HCT116 (cell line): ENCODE measurements at regions not wholly inside any gene's neighbourhood (a gene's known extent, or its start where the extent isn't known, plus 50 kb on each side); places are given as distances from the start of the nearest gene placed in this dataset.

Experiments used
- ATAC-seq: fragments of 200-7000 bp; cut with Tn5 transposase; 2 replicates; pipeline ENCODE4 v1.9.1; 2020; ENCODE audit warnings: mild to moderate bottlenecking, moderate library complexity
- BruUV-seq: library from RNA; stranded (reverse); fragments of 400-500 nt; replicated peaks from 2 replicates; lab custom pipeline; 2021; lab: Mats Ljungman, UMichigan
- CTCF ChIA-PET: fragments of 300-600 bp; sonication (Branson Sonifier 250); formaldehyde crosslinking; loops from one replicate; lab custom pipeline; 2021; ENCODE audit warnings: antibody characterized with exemption; lab: Charles Lee
- POLR2A ChIA-PET: fragments of 300-600, 350-600 bp; sonication (Branson Sonifier 250); formaldehyde crosslinking; loops from one replicate; lab custom pipeline; 2021; ENCODE audit warnings: antibody characterized with exemption; lab: Charles Lee
- RAD21 ChIA-PET, 2 experiments: fragments of 300-600 bp; sonication (Branson Sonifier 250); formaldehyde crosslinking; loops; one replicate each; lab custom pipeline; 2023; ENCODE audit warnings: low total read pairs in 2 of 2; ENCODE audit not compliant: uncharacterized antibody in 2 of 2, unreplicated experiment in 2 of 2, low non-redundant PET in 1 of 2; lab: Charles Lee
- DNase-seq: peaks from one replicate; pipeline ENCODE4 v3.0.0-alpha.2; 2010; ENCODE audit warnings: low read depth, low spot score
- H2AFZ ChIP-seq: fragments of 200-600 bp; shearing (Covaris generic), sonication (generic); 2 replicates; pipeline ENCODE4 v1.6.1; 2017; ENCODE audit warnings: low read depth, mixed run types, mixed read lengths, antibody characterized with exemption, low read length; ENCODE audit not compliant: poor library complexity, severe bottlenecking
- H3K27ac ChIP-seq: 2 replicates; pipeline ENCODE4 v1.5.1; 2012; ENCODE audit warnings: low read depth, low read length
- H3K27me3 ChIP-seq: fragments of 200-600 bp; sonication (generic); 2 replicates; pipeline ENCODE4 v1.6.1; 2016; ENCODE audit warnings: mixed run types, low read length, mixed read lengths; ENCODE audit not compliant: insufficient read depth
- H3K36me3 ChIP-seq, 2 experiments: fragments of 200-500 bp in 1 of 2; fragments of 200-600 bp in 1 of 2; sonication (Bioruptor generic) in 1 of 2; sonication (generic) in 1 of 2; 2 replicates each; pipeline versions ENCODE4 v1.5.1 to v1.6.1; 2014 to 2016; ENCODE audit warnings: low read length in 2 of 2, inconsistent platforms in 1 of 2, mixed read lengths in 1 of 2, mixed run types in 1 of 2; ENCODE audit not compliant: insufficient read depth in 2 of 2, control insufficient read depth in 1 of 2
- H3K4me1 ChIP-seq, 2 experiments: fragments of 200-600 bp in 1 of 2; sonication (generic) in 1 of 2; 2 replicates each; pipeline versions ENCODE4 v1.5.1 to v1.6.1; 2012 to 2017; ENCODE audit warnings: low read length in 2 of 2, inconsistent platforms in 1 of 2, mild to moderate bottlenecking in 1 of 2, mixed read lengths in 1 of 2, mixed run types in 1 of 2, moderate library complexity in 1 of 2; ENCODE audit not compliant: insufficient read depth in 2 of 2, control insufficient read depth in 1 of 2
- H3K4me2 ChIP-seq: fragments of 200-600 bp; sonication (generic); 2 replicates; pipeline ENCODE4 v1.6.1; 2017; ENCODE audit warnings: mixed run types, low read length, mixed read lengths
- H3K4me3 ChIP-seq, 2 experiments: fragments of 200-600 bp in 1 of 2; sonication (generic) in 1 of 2; replicated peaks in 1 of 2; 2 replicates each; pipeline ENCODE4 v1.5.1; 2011 to 2016; ENCODE audit warnings: low read length in 2 of 2, control low read depth in 1 of 2, low read depth in 1 of 2, mild to moderate bottlenecking in 1 of 2, mixed read lengths in 1 of 2, mixed run types in 1 of 2
- H3K79me2 ChIP-seq: fragments of 200-600 bp; sonication (generic); 2 replicates; pipeline ENCODE4 v1.6.1; 2017; ENCODE audit warnings: mild to moderate bottlenecking, mixed run types, low read length, moderate library complexity, mixed read lengths; ENCODE audit not compliant: insufficient read depth
- H3K9ac ChIP-seq: fragments of 200-600 bp; sonication (generic); 2 replicates; pipeline ENCODE4 v1.6.1; 2016; ENCODE audit warnings: low read length, mixed read lengths
- H3K9me2 ChIP-seq: fragments of 200-600 bp; sonication (generic), shearing (Covaris generic); 2 replicates; pipeline ENCODE4 v1.6.1; 2017; ENCODE audit warnings: mixed run types, mild to moderate bottlenecking, moderate library complexity; ENCODE audit not compliant: insufficient read depth
- H3K9me3 ChIP-seq, 2 experiments: fragments of 200-500 bp in 1 of 2; fragments of 200-600 bp in 1 of 2; sonication (Bioruptor generic) in 1 of 2; sonication (generic) in 1 of 2; 2 replicates each; pipeline ENCODE4 v1.6.1; 2014 to 2017; ENCODE audit warnings: low read length in 2 of 2, mixed read lengths in 2 of 2, inconsistent platforms in 1 of 2, low read depth in 1 of 2, mild to moderate bottlenecking in 1 of 2, mixed run types in 1 of 2, moderate library complexity in 1 of 2; ENCODE audit not compliant: control insufficient read depth in 1 of 2, insufficient read depth in 1 of 2
- H4K20me1 ChIP-seq: fragments of 200-600 bp; sonication (generic), shearing (Covaris generic); 2 replicates; pipeline ENCODE4 v1.6.1; 2017; ENCODE audit warnings: mixed run types, mild to moderate bottlenecking, moderate library complexity; ENCODE audit not compliant: insufficient read depth
- CBX3 ChIP-seq: IDR thresholded peaks from 2 replicates; pipeline ENCODE4 v1.6.1; 2012; ENCODE audit warnings: low read depth
- CEBPB ChIP-seq: IDR thresholded peaks from 2 replicates; pipeline ENCODE4 v1.6.1; 2012; ENCODE audit warnings: low read depth
- CTCF ChIP-seq, 3 experiments: fragments of 200-600 bp in 1 of 3; sonication (generic) in 1 of 3; IDR thresholded peaks in 2 of 3; conservative IDR thresholded peaks in 1 of 3; 2 replicates each; pipeline ENCODE4 v1.5.1; 2012 to 2017; ENCODE audit warnings: low read depth in 2 of 3, low read length in 2 of 3, antibody characterized with exemption in 1 of 3, borderline replicate concordance in 1 of 3, control low read depth in 1 of 3, mild to moderate bottlenecking in 1 of 3, mixed read lengths in 1 of 3, mixed run types in 1 of 3, moderate library complexity in 1 of 3; ENCODE audit not compliant: insufficient read depth in 1 of 3
- EZH2 ChIP-seq: fragments of 200-600 bp; sonication (generic); IDR thresholded peaks from 2 replicates; pipeline ENCODE4 v1.6.1; 2017; ENCODE audit warnings: antibody characterized with exemption, mixed run types
- EZH2phosphoT487 ChIP-seq: fragments of 200-600 bp; IDR thresholded peaks from 2 replicates; pipeline ENCODE4 v1.6.1; 2018; ENCODE audit warnings: antibody characterized with exemption, borderline replicate concordance
- POLR2A ChIP-seq: IDR thresholded peaks from 2 replicates; pipeline ENCODE4 v1.7.0; 2011; ENCODE audit warnings: borderline replicate concordance; ENCODE audit not compliant: insufficient read depth, insufficient read length; ENCODE audit errors: extremely low read depth
- POLR2AphosphoS5 ChIP-seq: IDR thresholded peaks from 2 replicates; pipeline ENCODE4 v1.6.1; 2011; ENCODE audit warnings: mild to moderate bottlenecking, low read depth, low read length, moderate library complexity
- RAD21 ChIP-seq: IDR thresholded peaks from 2 replicates; pipeline ENCODE4 v1.6.1; 2012; ENCODE audit warnings: low read depth, mild to moderate bottlenecking
- SIN3A ChIP-seq: IDR thresholded peaks from 2 replicates; pipeline ENCODE4 v1.6.1; 2012; ENCODE audit warnings: low read depth
- SRF ChIP-seq: IDR thresholded peaks from 2 replicates; pipeline ENCODE4 v1.6.1; 2012; ENCODE audit warnings: low read depth
- TCF7L2 ChIP-seq: IDR thresholded peaks from 2 replicates; pipeline ENCODE4 v1.7.0; 2011; ENCODE audit warnings: borderline replicate concordance, inconsistent platforms; ENCODE audit not compliant: insufficient read depth, insufficient read length; ENCODE audit errors: extremely low read depth
- YY1 ChIP-seq: IDR thresholded peaks from 2 replicates; pipeline ENCODE4 v1.6.1; 2011; ENCODE audit warnings: low read length, low read depth, moderate library complexity, mild to moderate bottlenecking; ENCODE audit not compliant: insufficient replicate concordance; ENCODE audit errors: extremely low read depth
- ZBTB33 ChIP-seq: IDR thresholded peaks from 2 replicates; pipeline ENCODE4 v1.6.1; 2011; ENCODE audit warnings: mild to moderate bottlenecking, low read length, moderate library complexity; ENCODE audit not compliant: insufficient replicate concordance; ENCODE audit errors: extremely low read depth
- ZFX ChIP-seq: fragments of 450-650 bp; IDR thresholded peaks from 2 replicates; pipeline ENCODE4 v1.6.1; 2017
- ZNF274 ChIP-seq: fragments of 200-500 bp; sonication (Bioruptor generic); IDR thresholded peaks from 2 replicates; pipeline ENCODE4 v1.6.1; 2014; ENCODE audit warnings: mild to moderate bottlenecking, low read depth, low read length, inconsistent platforms
- intact Hi-C: fragments of 100-400 bp; cut with micrococcal nuclease; formaldehyde crosslinking; loops from 2 replicates; pipeline ENCODE4 v1.10.0; 2022

DNA sequence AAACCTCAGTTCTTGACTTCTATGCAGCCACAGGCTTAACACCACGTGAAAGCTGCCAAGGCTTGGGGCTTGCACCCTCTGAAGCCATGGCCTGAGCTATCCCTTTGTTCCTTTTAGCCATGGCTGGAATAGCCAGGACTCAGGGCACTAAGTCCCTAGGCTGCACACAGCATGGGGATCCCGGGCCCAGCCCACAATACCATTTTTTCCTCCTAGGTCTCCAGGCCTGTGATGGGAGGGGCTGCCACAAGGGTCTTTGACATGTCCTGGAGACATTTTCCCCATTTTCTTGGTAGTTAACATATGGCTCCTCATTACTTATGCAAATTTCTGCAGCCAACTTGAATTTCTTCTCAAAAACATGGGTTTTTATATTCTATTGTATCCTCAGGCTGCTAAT lies 619.1 kb downstream of the NYAP2 start:
- DNase-seq (no peak), ATAC-seq (no peak)
- ChIA-PET POLR2A (no interaction called here), CTCF (no interaction called here), RAD21 (no interaction called here)
- Histone ChIP-seq H3K79me2 (no peaks in the 10 kb centered on the region), H3K4me1 (peaks cover 5% of the 10 kb centered on the region in 2 experiments; a peak in 3 of 4 replicates), H3K9ac (no peak overlapping the region), H2AFZ (no peak overlapping the region), H4K20me1 (no peaks in the 10 kb centered on the region), H3K27me3 (no peaks in the 10 kb centered on the region), H3K4me2 (no peak overlapping the region), H3K9me2 (no peaks in the 10 kb centered on the region; the same call in 1 of the 2 replicates), H3K36me3 (no peaks in the 10 kb centered on the region; a peak in 1 of 4 replicates), H3K4me3 (no peak overlapping the region), H3K9me3 (peaks cover 0 to 7% of the 10 kb centered on the region in 2 experiments; a peak in 1 of 4 replicates), H3K27ac (no peak overlapping the region)
- no TSS peak for BruUV-seq
- intact Hi-C loops = no loop called here
- no peak for TF ChIP-seq ZNF274
- no peak for TF ChIP-seq CTCF (IDR thresholded peaks at IDR 0.05 in 2 of 3, conservative IDR thresholded peaks at IDR 0.05 in 1 of 3; ENCODE audit: borderline replicate concordance in 1 of 3, insufficient read depth in 1 of 3, low read depth in 2 of 3, low read length in 2 of 3)
- TF ChIP-seq SRF = no peak

DNA sequence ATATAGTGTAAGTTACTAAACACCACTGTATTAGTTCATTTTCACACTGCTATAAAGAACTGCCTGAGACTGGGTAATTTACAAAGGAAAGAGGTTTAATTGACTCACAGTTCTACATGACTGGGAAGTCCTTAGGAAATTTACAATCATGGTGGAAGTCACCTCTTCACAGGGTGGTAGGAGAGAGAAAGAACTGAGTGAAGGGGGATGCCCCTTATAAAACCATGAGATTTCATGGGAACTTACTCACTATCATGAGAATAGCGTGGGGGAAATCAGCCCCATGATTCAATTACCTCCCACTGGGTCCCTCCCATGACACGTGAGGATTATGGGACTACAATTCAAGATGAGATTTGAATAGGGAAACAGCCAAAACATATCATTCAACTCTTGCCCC lies 618.0 kb downstream of the NYAP2 start:
- H4K20me1 ChIP-seq = no peaks in the 10 kb centered on the region
- no peak for ATAC-seq
- no peaks in the 10 kb centered on the region for H3K79me2 ChIP-seq
- ChIA-PET POLR2A (no interaction called here), CTCF (no interaction called here), RAD21 (no interaction called here)
- no peaks in the 10 kb centered on the region; a peak in 1 of 4 replicates for H3K36me3 ChIP-seq
- peaks cover 0 to 7% of the 10 kb centered on the region in 2 experiments; a peak in 1 of 4 replicates for H3K9me3 ChIP-seq
- no peaks in the 10 kb centered on the region for H3K27me3 ChIP-seq
- BruUV-seq = no TSS peak
- no peak overlapping the region for H3K27ac ChIP-seq
- intact Hi-C loops = no loop called here
- H3K9me2 ChIP-seq = no peaks in the 10 kb centered on the region; the same call in 1 of the 2 replicates
- H3K4me2 ChIP-seq = no peak overlapping the region
- no peak overlapping the region for H3K9ac ChIP-seq
- DNase-seq = no peak
- no peak overlapping the region for H2AFZ ChIP-seq
- no peaks in the 10 kb centered on the region for H3K4me1 ChIP-seq
- H3K4me3 ChIP-seq = no peak overlapping the region
- no peak for TF ChIP-seq EZH2
- TF ChIP-seq CBX3 = no peak
- TF ChIP-seq ZBTB33 = no peak
- no peak for TF ChIP-seq RAD21
- no peak for TF ChIP-seq CEBPB
- no peak for TF ChIP-seq SIN3A
- TF ChIP-seq ZFX = no peak
- TF ChIP-seq POLR2AphosphoS5 = no peak
- TF ChIP-seq POLR2A = no peak
- no peak for TF ChIP-seq YY1
- TF ChIP-seq EZH2phosphoT487 = no peak
- TF ChIP-seq TCF7L2 = no peak
